T-helper 17 cell (primary cell): ENCODE measurements at regions not wholly inside any gene's neighbourhood (a gene's known extent, or its start where the extent isn't known, plus 50 kb on each side); places are given as distances from the start of the nearest gene placed in this dataset.
A peak's percentile ranks its signal among the peaks of the same experiment; 100 is the strongest.

Experiments
- ATAC-seq: fragments of 150-1000 bp; cut with Tn5 transposase; 2 replicates; pipeline ENCODE4 v1.10.0; 2021; ENCODE audit warnings: mild to moderate bottlenecking, moderate library complexity
- DNase-seq, 3 donors: peaks; one replicate each; pipeline versions ENCODE4 v3.0.0 to v3.0.0-alpha.2; 2020 to 2021
- H3K9me3 ChIP-seq: one replicate; pipeline ENCODE4 v1.7.0; 2013; ENCODE audit warnings: low read length, mild to moderate bottlenecking; ENCODE audit not compliant: control insufficient read depth, poor library complexity, severe bottlenecking
- H3K27ac Mint-ChIP-seq: one replicate; pipeline ENCODE4 v1.8.0; 2022; ENCODE audit warnings: mild to moderate bottlenecking, moderate library complexity, mixed read lengths
- H3K27me3 Mint-ChIP-seq: one replicate; pipeline ENCODE4 v1.8.0; 2022; ENCODE audit warnings: mixed read lengths
- H3K36me3 Mint-ChIP-seq: one replicate; pipeline ENCODE4 v1.8.0; 2022; ENCODE audit warnings: low read depth, mixed read lengths
- H3K4me1 Mint-ChIP-seq: one replicate; pipeline ENCODE4 v1.8.0; 2022; ENCODE audit warnings: mild to moderate bottlenecking, mixed read lengths
- H3K4me3 Mint-ChIP-seq: one replicate; pipeline ENCODE4 v1.8.0; 2022; ENCODE audit warnings: mild to moderate bottlenecking, moderate library complexity, mixed read lengths

GRCh38 chr2:43104106-43104505, 122.3 kb downstream of the ZFP36L2 start:
- ATAC-seq (no peak), DNase-seq (no peak)
- Mint-ChIP-seq H3K36me3 (no peaks in the 10 kb centered on the region), H3K4me3 (no peak overlapping the region), H3K27ac (no peak overlapping the region), H3K4me1 (peaks cover 4% of the 10 kb centered on the region), H3K27me3 (no peaks in the 10 kb centered on the region)
- H3K9me3 ChIP-seq = no peaks in the 10 kb centered on the region

- peaks cover 4% of the 10 kb centered on the region for H3K4me1 Mint-ChIP-seq
- H3K27ac Mint-ChIP-seq = no peak overlapping the region
- no peak for DNase-seq
- H3K36me3 Mint-ChIP-seq = no peaks in the 10 kb centered on the region
- ATAC-seq = no peak
- H3K27me3 Mint-ChIP-seq = no peaks in the 10 kb centered on the region
- no peaks in the 10 kb centered on the region for H3K9me3 ChIP-seq
- no peak overlapping the region for H3K4me3 Mint-ChIP-seq
Measured at GRCh38 chr2:43103093-43103404, 123.4 kb downstream of the ZFP36L2 start.

- no peaks in the 10 kb centered on the region for H3K9me3 ChIP-seq
- H3K4me3 Mint-ChIP-seq = no peak overlapping the region
- no peak for DNase-seq
- ATAC-seq = no peak
- H3K27me3 Mint-ChIP-seq = no peaks in the 10 kb centered on the region
- no peak overlapping the region for H3K27ac Mint-ChIP-seq
- no peaks in the 10 kb centered on the region for H3K36me3 Mint-ChIP-seq
- peaks cover 4% of the 10 kb centered on the region for H3K4me1 Mint-ChIP-seq
Measured at GRCh38 chr2:43102366-43103092, 123.9 kb downstream of the ZFP36L2 start.

GRCh38 chr2:43101751-43102150, 124.7 kb downstream of the ZFP36L2 start:
- no peak overlapping the region for H3K4me3 Mint-ChIP-seq
- peaks cover 2% of the 10 kb centered on the region for H3K4me1 Mint-ChIP-seq
- DNase-seq = no peak
- no peak overlapping the region for H3K27ac Mint-ChIP-seq
- H3K9me3 ChIP-seq = no peaks in the 10 kb centered on the region
- peaks cover 2% of the 10 kb centered on the region for H3K36me3 Mint-ChIP-seq
- ATAC-seq = no peak
- no peaks in the 10 kb centered on the region for H3K27me3 Mint-ChIP-seq

- ATAC-seq = no peak
- DNase-seq = no peak
- no peaks in the 10 kb centered on the region for H3K9me3 ChIP-seq
- peaks cover 2% of the 10 kb centered on the region for H3K36me3 Mint-ChIP-seq
- H3K27ac Mint-ChIP-seq = no peak overlapping the region
- H3K27me3 Mint-ChIP-seq = no peaks in the 10 kb centered on the region
- H3K4me3 Mint-ChIP-seq = no peak overlapping the region
- peaks cover 2% of the 10 kb centered on the region for H3K4me1 Mint-ChIP-seq
Measured at GRCh38 chr2:43100883-43101662, 125.3 kb downstream of the ZFP36L2 start.

GRCh38 chr2:43100362-43100882, 126.0 kb downstream of the ZFP36L2 start:
- Mint-ChIP-seq H3K27ac (peak overlapping the region; percentile 22), H3K4me1 (no peaks in the 10 kb centered on the region), H3K4me3 (no peak overlapping the region), H3K36me3 (peaks cover 2% of the 10 kb centered on the region), H3K27me3 (no peaks in the 10 kb centered on the region)
- H3K9me3 ChIP-seq = no peaks in the 10 kb centered on the region
- DNase-seq (no peak), ATAC-seq (no peak)

- H3K27me3 Mint-ChIP-seq = no peaks in the 10 kb centered on the region
- peaks cover 2% of the 10 kb centered on the region for H3K36me3 Mint-ChIP-seq
- no peak for DNase-seq
- H3K4me3 Mint-ChIP-seq = peak overlapping the region; percentile 10
- no peaks in the 10 kb centered on the region for H3K9me3 ChIP-seq
- no peak for ATAC-seq
- peak overlapping the region; percentile 22 for H3K27ac Mint-ChIP-seq
- H3K4me1 Mint-ChIP-seq = no peaks in the 10 kb centered on the region
Measured at GRCh38 chr2:43099797-43100196, 126.6 kb downstream of the ZFP36L2 start.

- no peaks in the 10 kb centered on the region for H3K9me3 ChIP-seq
- Mint-ChIP-seq H3K36me3 (peaks cover 2% of the 10 kb centered on the region), H3K27me3 (no peaks in the 10 kb centered on the region), H3K4me3 (no peak overlapping the region), H3K4me1 (no peaks in the 10 kb centered on the region), H3K27ac (no peak overlapping the region)
- no peak for ATAC-seq
- no peak for DNase-seq
Measured at GRCh38 chr2:43098539-43098938, 127.9 kb downstream of the ZFP36L2 start.

- ATAC-seq = no peak
- H3K27ac Mint-ChIP-seq = no peak overlapping the region
- H3K4me3 Mint-ChIP-seq = no peak overlapping the region
- no peaks in the 10 kb centered on the region for H3K27me3 Mint-ChIP-seq
- DNase-seq = no peak
- H3K36me3 Mint-ChIP-seq = peaks cover 2% of the 10 kb centered on the region
- H3K4me1 Mint-ChIP-seq = no peaks in the 10 kb centered on the region
- H3K9me3 ChIP-seq = no peaks in the 10 kb centered on the region
Measured at GRCh38 chr2:43097644-43098408, 128.6 kb downstream of the ZFP36L2 start.

- Mint-ChIP-seq H3K4me1 (no peaks in the 10 kb centered on the region), H3K36me3 (peaks cover 2% of the 10 kb centered on the region), H3K27ac (no peak overlapping the region), H3K4me3 (no peak overlapping the region), H3K27me3 (no peaks in the 10 kb centered on the region)
- ATAC-seq (no peak), DNase-seq (no peak)
- H3K9me3 ChIP-seq = no peaks in the 10 kb centered on the region
Measured at GRCh38 chr2:43095533-43096295, 130.7 kb downstream of the ZFP36L2 start.

GRCh38 chr2:43092520-43093179, 133.8 kb downstream of the ZFP36L2 start:
- DNase-seq (no peak), ATAC-seq (no peak)
- peaks cover 2% of the 10 kb centered on the region for H3K36me3 Mint-ChIP-seq
- H3K4me1 Mint-ChIP-seq = no peaks in the 10 kb centered on the region
- no peaks in the 10 kb centered on the region for H3K27me3 Mint-ChIP-seq
- H3K9me3 ChIP-seq = no peaks in the 10 kb centered on the region
- H3K27ac Mint-ChIP-seq = no peak overlapping the region
- H3K4me3 Mint-ChIP-seq = no peak overlapping the region

- no peaks in the 10 kb centered on the region for H3K36me3 Mint-ChIP-seq
- H3K4me1 Mint-ChIP-seq = peaks cover 3% of the 10 kb centered on the region
- no peak overlapping the region for H3K27ac Mint-ChIP-seq
- no peaks in the 10 kb centered on the region for H3K9me3 ChIP-seq
- H3K4me3 Mint-ChIP-seq = no peak overlapping the region
- DNase-seq = no peak
- H3K27me3 Mint-ChIP-seq = no peaks in the 10 kb centered on the region
- no peak for ATAC-seq
Measured at GRCh38 chr2:43090317-43090716, 136.1 kb downstream of the ZFP36L2 start.
